Activated CD8-positive, alpha-beta memory T cell treated with anti-CD3 and anti-CD28 coated beads for 48 hours (primary cell): ENCODE measurements at regions not wholly inside any gene's neighbourhood (a gene's known extent, or its start where the extent isn't known, plus 50 kb on each side); places are given as distances from the start of the nearest gene placed in this dataset.

Experiments used
- DNase-seq, 3 experiments: peaks; one replicate each; pipeline ENCODE4 v3.0.0-alpha.2; 2020; ENCODE audit warnings: low read depth in 2 of 3, low spot score in 2 of 3

DNA sequence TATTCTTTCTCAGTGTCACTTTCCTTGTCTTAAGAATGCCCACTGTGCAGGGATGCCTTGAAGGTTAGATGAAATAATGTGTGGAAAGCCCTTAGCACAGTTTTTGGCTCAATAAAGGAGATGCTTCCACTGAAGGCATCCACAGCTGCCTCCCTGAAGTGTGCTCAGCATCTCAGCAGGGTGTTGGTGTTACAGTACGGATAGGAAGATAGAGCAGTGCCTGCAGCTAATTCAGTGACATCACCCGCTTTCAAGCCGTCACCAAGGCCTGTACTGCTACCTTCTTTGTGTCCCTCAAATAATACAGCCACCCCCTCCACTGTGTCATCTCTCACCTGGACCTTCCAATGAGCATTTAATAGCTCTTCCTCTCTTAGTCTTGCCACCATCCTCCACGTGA lies 59.0 kb downstream of the NDUFS5 start:
- no peak for DNase-seq

DNA sequence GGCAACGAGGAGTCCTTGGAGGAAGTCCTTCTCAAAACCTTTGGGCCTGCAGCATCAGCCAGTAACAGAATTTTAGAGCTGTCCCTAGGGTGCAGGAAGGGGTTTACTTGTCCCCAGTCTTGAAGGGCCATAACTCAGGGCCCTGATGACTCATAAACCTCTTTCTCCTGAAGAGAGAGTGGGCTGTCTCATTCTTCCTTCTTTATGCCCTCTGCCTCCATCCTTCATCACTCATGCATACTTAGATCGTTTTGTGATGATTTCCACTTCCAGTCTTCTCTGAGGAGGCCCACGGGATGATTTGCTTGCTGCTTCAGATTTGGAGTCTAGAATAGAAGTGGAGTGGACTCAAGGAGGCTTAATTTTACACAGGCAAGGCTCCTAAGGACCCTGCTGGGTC lies 60.2 kb downstream of the NDUFS5 start:
- no peak for DNase-seq

DNA sequence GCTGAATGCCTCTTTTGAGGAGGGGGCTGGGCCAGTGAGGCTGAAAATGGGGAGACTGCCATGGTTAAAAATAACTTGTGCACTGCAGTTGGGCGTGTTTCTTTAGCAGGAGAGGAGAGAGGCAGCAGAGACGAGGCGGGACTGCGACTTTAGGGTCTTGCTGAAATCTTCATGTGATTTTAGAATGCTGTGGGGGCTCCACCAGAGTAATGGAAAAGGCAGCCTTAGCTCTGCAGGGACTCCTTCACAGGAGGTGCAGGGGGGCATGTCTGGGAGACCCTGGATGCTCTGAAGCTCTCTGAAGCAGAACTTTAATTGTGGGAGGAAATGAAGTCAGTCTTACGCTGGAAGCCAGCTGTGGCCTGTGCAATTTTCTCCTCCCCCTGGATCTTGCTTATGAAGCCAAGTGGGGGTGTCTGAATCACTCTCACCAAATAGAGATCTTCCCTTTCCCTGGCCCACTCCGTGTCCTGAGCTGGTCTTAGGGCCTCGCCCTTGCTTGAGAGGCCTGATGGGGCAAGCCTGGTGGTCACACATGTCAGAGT lies 60.8 kb downstream of the NDUFS5 start:
- no peak for DNase-seq

DNA sequence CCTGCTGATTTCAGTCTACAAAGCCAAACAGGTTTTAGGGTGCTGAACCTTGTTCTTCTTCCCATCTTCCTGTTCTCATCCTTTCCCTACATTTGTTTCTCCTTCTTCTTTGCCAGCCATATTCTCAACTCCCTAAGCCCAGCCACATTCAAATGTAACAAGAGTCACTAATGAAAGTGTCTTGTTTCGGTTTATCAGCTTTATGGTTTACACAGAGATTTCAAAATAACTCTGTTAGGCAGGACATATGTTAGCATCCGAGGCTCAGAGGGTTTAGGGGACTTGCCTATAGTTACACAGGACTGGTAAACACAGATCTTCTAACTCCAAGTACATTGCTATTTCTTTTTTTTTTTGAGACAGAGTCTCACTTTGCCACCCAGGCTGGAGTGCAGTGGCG lies 61.3 kb downstream of the NDUFS5 start:
- no peak for DNase-seq

DNA sequence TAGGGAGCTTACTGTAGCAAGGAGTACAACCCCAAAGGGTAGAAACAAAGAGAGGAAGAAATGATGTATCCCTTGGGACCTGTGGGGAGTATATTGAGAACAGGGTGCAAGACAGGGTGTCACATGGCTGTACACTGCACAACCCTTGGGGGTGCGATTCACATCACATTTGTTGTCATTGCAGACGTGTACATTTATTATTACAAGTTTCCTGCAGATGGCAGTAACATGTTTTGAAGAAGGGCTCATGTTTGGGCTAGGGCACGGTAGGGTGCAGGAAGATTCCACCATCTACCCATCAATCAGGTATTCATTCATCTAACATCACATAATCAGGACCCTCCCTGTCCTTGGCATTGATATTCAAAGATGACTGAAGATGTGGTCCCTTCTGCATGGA lies 62.5 kb downstream of the NDUFS5 start:
- no peak for DNase-seq

DNA sequence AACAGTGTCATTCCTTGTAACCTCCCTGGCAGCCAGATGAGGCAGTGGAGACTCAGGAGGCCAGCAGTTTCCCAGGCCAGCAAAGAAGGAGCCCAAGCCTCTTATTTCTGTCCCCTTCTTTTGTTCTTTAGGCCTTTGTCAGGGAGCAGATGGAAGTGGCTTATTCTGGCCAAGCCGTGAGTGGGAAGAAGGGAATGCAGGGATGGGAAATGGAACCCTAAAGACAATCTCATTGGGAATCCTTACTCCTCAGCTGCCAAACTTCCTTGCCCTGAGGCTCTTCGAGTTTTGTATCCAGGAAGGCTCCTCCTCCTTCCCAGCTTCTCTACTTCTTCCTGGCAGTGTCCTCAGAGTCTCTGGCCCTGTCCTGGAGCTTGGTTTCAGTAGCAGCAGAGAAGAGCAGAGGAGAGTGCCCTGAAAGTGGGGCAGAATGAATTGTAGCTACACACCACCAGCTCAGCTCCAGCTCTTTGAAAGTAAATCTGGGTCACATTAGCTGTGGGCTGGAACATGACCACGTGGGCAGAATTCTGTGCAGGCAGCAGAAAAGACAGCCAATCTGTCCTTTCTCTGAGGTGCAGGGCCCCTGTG lies 63.9 kb downstream of the NDUFS5 start:
- no peak for DNase-seq

DNA sequence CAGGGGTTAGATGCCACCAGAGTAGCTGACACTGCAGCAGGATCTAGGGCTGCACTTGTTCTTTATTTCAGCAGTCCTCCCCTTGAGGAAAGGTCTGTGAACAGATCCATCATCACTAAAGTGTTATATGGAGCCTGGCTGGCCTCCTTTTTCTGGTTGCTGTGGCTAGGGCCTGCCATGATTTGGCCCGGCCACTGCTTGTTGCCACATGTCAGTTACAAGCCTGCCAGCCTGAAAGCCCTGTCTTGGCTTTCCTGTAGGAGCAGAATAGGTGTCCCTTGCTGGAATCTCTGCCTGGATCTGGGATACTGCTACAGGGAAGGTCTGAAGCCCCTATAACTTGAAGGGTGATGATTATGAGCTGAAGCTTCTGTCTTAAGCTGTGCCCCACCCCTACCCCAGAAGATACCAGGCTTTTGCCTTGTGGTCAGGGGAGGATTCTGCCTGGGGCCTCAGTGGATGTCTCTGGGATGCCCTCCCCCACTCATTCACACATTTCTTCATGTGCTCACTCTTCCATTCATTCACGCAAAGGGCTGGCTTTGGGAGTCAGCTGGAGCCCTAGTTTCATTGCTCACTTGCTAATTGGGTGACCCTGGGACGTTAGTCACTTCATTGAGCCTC lies 64.7 kb downstream of the NDUFS5 start:
- DNase-seq: no peak

DNA sequence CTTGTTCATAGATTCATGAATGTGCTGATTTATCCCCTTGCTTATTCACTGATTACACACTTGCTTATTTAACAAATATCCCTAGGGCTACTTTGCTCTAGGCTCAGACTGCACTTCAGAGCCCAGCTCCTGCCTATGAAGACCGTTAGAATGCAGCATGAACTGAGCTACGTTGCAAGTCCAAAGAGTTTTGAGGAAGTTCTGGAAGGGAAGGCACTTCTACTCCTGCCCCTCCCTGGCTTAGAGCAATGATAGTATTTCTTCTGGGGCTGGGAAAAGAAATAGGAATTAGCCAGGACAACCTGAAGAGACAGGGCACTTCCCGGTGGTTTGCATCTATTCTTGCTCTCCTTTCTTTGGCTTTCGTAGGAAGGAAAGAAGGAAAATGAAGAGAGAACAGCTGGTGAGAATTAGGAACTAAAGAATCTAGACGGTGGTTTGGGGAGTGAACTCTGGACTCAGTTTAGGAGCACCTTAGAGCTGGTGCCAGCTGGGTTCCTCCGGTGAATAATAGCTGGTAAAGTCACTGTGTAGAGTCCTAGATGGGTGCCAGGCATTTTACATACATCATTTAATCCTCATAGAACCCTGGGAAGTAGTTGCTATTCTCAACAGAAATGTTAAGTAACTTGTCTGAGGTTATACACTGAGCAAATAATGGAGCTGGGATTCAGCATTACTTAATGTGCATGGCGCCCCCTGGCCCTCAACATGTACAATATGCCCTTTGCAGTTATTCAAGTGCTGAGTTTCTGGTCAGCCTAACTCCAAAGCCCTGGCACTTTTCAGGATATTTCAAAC lies 65.9 kb downstream of the NDUFS5 start:
- no peak for DNase-seq

DNA sequence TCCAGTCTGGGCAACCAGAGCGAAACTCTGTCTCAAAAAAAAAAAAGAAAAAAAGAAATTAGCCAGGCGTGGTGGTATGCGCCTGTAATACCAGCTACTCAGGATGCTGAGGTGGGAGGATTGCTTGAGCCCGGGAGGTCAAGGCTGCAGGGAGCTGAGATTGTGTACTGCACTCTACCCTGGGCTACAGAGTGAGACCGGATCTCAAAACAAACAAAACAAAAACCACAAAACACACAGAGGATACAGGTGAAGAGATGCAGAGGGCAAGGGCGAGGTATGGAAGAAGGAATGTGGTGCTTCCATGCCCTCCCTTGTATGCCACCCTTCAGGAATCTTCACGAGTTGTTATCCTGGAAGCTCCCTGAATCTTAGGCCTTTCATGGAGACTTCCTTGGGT lies 68.5 kb downstream of the NDUFS5 start:
- no peak for DNase-seq

DNA sequence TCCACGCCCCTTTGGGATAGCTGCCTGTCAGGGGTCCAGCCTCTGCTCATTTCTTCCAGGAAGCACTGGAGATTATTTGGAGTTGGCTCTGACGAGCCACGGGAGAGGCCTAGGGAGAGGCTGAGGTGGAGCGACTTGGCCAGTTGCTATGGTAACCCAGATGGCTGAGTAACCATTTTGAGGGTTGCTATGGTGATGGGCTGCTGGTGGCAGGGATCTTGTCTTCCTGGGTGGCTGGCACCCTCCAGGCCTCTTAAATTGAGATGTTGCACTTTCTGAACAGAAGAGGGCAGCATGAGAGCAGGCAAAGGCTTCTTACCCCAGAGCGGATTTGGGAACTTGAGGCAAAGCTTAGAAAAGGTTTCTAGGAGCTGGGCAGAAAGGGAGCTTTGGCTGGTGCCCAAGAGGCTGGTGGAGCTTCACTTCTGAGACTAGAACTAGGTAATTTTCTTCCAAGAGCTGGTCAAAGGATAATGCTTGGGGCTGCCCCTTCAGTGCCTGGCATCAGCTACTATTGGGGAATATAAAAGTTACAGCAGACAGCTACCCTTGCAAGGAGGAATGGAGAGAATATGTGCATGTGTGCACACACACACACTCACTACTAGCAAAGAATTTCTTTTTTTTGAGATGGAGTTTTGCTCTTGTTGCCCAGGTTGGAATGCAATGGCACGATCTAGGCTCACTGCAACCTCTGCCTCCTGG lies 72.5 kb downstream of the NDUFS5 start:
- DNase-seq: no peak

DNA sequence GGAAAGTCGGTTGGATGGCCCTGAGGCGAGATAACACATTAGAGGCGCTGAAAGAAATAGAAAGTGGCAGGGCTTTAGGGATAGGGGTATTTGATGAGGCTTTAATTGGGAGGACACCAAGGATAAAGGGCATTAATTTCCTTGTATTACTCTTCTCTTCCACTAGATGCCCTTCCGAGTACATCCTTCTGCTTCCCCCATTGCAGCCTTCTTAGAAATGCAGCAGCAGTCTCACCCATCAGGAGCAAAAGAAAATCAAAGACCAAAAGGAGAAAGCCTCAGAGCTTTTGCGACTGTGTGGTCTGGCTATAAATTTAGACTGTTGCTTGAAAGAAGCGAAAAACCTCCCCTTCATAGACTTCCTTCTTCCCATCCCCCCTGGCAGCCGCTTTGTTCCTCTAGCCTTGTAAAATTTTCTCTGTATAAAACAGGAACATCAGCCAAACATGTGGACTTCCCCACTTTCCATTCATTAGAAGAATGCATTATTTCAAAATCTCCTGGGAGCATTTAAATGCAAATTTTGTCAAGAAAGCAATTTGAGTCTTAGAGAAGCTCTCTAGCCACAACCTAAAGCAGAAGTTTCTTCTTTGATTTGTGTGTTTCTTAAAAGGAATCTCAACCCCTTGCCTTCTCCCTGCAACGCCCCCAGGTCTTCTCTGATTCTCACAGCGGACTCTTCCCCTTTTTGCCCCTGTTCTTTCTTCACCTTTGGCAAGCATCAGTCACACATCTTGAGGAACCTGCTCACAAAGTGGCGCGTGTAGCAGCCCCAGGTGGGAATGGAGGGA lies 76.6 kb downstream of the NDUFS5 start:
- DNase-seq: no peak

DNA sequence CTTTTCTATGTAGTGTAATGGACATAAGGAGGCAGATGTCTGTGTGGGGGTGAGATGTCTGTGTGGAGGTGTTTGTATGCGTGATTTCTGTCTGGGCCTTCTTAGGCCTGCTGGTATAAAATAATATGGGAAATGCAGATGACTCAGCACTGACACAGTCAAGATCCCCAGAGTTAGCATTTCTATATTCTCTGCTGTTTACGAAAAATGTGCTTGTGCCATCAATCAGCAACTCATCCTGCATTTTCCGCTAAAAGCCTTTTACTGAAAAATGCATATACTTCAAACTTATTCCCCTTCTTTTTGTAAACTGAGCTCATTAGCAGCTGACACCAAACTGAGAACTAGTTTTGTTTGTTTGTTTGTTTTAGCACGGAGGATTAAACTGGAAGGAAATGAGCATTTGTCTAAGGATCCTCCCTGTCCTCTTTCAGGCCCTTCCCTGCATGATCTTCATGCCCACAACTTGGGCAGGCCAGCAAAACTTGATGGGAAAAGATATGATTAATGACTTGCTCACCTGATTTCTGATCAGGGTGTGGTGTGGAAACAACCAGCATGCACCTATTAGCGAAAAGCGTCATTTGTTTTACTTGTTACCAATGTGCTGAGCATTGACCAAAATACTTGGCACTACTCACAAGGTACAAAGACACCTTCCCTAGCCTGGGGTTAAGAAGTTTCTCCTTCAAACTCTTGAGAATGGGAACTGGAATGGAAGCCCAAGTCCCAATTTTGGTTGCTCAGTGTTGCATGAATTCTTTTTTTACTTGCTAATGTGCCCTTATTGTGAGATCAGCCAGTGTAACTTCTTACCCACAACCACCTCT lies 77.4 kb downstream of the NDUFS5 start:
- no peak for DNase-seq

DNA sequence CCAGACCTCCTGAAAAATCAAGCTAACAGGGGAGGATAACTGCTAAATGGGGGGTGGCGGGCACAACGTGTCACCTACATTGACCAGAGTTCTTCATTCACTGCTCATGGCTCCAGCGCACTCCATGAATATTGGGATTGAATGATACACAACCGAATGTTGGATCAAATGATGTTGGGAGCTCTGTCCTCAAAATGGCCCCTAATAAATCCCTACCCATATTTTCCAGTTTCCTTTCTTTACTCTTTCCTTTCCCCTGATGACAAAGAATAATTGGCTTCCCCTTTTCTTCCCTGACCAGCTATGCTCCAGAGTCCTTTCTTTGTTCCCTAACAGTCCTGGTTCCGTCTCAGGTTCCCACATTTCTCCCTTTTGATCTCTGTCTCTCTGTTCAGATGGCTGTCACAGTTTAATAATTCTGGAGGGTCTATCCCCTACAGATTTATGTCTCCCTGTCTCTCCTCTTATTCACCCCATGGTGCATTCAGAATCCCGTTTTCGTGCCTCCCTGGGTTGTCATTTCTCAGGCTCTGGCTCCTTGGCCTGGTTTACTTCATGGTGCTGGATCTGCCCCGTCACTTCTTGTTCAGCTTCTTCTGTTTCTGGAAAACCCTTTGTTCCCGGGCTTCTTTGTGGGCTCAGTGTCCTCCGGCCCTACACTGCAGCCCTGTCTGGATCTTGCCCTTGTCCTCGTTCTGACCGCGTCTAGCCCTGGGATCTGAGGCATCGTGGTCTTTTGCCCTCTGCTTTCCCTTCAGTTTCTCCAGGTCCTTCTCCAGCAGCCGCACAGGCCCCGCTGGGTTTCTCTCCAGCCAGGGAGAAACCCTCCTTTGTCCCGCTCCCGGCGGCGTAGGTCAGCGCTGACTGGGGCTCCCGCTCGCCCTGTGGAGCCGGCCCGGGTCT lies 78.3 kb downstream of the NDUFS5 start:
- DNase-seq: no peak

DNA sequence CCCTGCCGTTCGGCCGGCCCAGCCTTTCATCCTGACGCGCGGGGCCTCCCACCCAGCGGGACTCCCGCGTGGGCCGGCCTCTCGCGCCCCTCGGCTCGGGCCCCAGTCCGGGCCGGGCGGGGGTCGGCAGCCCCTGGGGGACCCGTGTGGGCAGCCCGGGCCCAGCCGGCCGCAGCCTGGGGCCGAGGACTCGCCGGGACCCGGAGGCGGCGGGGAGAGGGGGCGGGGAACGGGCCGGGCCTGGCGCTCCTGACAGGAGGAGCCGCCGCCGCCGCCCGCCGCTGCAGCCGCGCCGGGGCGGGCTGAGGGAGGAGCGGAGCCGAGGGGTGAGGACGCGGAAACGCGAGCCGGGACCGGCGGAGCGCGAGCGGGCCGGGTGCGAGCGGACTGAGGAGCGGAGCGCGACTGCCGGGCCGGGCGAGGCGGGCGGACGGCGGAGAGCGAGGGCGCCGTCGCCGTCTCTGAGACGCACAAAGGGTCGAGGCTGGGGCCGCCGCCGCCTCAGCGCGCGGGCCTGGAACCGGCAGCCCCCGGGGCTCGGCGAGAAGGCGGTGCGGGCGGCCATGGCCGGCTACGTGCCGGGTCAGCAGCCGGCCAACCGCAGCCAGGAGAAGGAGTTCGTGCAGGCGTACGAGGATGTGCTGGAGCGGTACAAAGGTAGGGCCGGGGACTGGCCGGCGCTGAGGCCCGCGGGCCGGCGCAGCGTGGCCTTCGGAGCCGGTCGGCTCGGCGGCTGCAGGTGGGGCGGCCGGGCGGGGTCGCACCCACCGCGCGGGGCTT lies 79.1 kb downstream of the NDUFS5 start:
- DNase-seq: peak in 1 of 3 experiments; percentile 44

DNA sequence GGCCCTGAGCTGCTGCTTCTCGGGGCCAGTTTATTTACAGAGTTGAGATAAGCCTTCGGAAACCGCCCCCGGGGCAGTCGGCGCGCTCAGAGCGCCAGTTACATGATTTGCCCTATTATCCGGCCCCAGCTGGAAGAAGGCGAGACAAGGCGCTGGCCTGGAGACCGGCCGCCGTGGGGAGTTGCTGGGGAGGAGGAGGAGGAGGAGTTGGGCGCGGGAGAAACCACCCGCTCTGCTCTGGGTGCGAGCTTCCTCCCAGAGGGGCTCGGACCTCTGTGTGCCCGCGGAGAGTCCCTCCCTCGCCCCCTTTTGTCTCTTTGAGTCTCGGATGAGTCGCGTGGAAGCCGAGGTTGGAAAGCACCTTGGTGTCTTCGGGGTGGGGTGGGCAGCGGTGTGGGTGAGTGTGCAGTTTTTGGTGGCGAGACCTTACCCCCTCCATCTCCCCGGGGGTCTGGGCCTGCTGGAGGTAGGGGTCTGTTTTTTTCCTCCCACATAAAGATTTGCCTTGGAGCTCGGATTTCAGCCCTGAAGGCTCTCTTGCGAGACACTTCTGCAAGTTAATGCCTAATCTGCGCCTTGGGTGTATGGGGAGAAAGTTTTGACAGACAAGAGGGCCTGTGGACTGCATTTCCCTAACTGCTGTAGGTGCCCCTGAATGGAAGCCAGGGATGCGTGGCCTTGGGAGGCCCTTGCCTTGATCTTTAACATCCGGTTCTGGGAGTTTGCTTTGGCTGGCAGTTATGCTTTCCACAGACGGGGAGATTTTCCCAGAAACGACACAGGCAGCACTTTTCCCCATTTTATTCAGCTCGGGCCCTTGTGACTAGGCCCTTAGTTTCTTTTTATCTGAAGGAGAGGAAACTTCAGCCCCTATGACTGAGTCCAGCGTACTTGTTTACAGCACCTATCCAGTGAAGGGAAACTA lies 80.0 kb downstream of the NDUFS5 start:
- peak in 1 of 3 experiments; percentile 11 for DNase-seq

DNA sequence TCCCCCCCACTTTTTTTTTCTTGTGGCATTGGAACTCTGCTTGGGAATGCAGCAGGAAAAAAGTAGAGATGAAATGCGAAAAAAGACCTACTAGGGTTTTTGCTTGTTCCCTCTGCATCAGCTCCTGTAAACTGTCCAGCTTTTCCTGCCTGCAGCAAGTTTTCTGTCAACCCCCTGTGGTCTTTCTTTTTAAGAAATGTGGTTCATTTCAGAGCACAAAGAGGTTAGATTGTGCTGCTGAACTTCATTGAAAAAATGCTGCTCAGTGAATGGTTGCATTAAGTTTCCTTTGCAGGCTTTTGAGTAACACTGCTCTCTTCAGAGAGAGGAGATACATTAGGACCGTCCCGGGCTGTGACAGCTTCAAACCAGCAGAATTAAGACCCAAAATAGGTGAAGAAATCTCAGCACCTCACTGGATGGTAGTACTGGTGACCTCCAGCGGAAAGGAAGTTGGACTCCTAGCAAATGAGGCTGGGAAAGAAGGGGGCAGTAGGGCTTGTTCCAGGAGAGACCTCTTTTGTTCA lies 80.7 kb downstream of the NDUFS5 start:
- no peak for DNase-seq
